ENCODE measurements at regions not wholly inside any gene's neighbourhood (a gene's known extent, or its start where the extent isn't known, plus 50 kb on each side); places are given as distances from the start of the nearest gene placed in this dataset.

DNA sequence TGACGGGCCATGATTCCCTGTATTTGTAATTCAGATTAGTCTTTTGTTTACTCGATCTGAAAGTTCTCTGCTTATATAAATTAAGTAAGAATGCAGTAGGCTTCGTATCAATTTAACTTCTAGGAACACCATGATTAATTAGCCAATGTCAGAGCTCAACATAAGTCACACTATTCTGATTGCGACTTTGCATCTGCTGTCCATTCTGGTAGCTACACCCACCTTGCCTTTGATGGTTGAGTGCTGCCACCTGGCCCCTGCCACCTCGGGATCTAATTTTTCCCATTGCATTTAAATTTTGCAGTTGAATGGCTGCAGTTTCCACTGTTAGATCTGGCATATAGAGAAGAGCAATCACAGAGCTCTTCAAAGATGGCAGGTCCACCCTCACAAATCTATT, 140.0 kb downstream of the LTN1 start:
- TF ChIP-seq POLR2A (IDR thresholded peaks at IDR 0.05; ENCODE audit: low read depth, low read length): no peak
- TF ChIP-seq, protein P1, sequence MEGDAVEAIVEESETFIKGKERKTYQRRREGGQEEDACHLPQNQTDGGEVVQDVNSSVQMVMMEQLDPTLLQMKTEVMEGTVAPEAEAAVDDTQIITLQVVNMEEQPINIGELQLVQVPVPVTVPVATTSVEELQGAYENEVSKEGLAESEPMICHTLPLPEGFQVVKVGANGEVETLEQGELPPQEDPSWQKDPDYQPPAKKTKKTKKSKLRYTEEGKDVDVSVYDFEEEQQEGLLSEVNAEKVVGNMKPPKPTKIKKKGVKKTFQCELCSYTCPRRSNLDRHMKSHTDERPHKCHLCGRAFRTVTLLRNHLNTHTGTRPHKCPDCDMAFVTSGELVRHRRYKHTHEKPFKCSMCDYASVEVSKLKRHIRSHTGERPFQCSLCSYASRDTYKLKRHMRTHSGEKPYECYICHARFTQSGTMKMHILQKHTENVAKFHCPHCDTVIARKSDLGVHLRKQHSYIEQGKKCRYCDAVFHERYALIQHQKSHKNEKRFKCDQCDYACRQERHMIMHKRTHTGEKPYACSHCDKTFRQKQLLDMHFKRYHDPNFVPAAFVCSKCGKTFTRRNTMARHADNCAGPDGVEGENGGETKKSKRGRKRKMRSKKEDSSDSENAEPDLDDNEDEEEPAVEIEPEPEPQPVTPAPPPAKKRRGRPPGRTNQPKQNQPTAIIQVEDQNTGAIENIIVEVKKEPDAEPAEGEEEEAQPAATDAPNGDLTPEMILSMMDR (IDR thresholded peaks at IDR 0.05; ENCODE audit: extremely low read depth in 1 of 2, insufficient read depth in 1 of 2, low read depth in 1 of 2, low read length in 2 of 2): no peak
